Sigmoid colon (tissue), 6 donors: ENCODE measurements at regions not wholly inside any gene's neighbourhood (a gene's known extent, or its start where the extent isn't known, plus 50 kb on each side); places are given as distances from the start of the nearest gene placed in this dataset.

Source experiments
- DNase-seq: peaks from one replicate; pipeline ENCODE4 v3.0.0-alpha.2; 2019
- H3K27ac ChIP-seq, 4 donors: fragments of 200-600 bp; sonication (generic); one replicate each; pipeline ENCODE4 v1.5.1; 2016 to 2019; ENCODE audit warnings: mild to moderate bottlenecking in 1 of 4
- H3K27me3 ChIP-seq, 3 donors: fragments of 200-600 bp; sonication (generic); one replicate each; pipeline ENCODE4 v1.5.1; 2019; ENCODE audit warnings: mild to moderate bottlenecking in 1 of 3
- H3K36me3 ChIP-seq, 4 donors: fragments of 200-600 bp; sonication (generic); one replicate each; pipeline ENCODE4 v1.5.1; 2016 to 2019
- H3K4me1 ChIP-seq, 4 donors: fragments of 200-600 bp; sonication (generic); one replicate each; pipeline ENCODE4 v1.5.1; 2017 to 2019
- H3K4me3 ChIP-seq, 4 donors: fragments of 200-600 bp; sonication (generic); one replicate each; pipeline ENCODE4 v1.5.1; 2017 to 2019; ENCODE audit warnings: mild to moderate bottlenecking in 2 of 4, moderate library complexity in 1 of 4
- H3K9me3 ChIP-seq, 4 donors: fragments of 200-600 bp in 3 of 4; sonication (generic) in 3 of 4; one replicate each; pipeline versions ENCODE4 v1.5.1 to v1.6.1; 2013 to 2019
- EP300 ChIP-seq, 4 donors: sonication (generic); formaldehyde crosslinking; IDR thresholded peaks; one replicate each; pipeline ENCODE4 v1.6.1; 2017; ENCODE audit warnings: antibody characterized with exemption in 4 of 4
- POLR2A ChIP-seq, 2 donors: fragments of 450-650 bp; IDR thresholded peaks; one replicate each; pipeline ENCODE4 v1.6.1; 2016; ENCODE audit warnings: antibody characterized with exemption in 2 of 2, mild to moderate bottlenecking in 2 of 2, moderate library complexity in 2 of 2
- POLR2AphosphoS5 ChIP-seq, 4 donors: sonication (generic); formaldehyde crosslinking; IDR thresholded peaks; one replicate each; pipeline ENCODE4 v1.6.1; 2017; ENCODE audit warnings: antibody characterized with exemption in 4 of 4
- WGBS, 2 donors: extraction: QIAGEN DNeasy Blood & Tissue Kit; methylation state at CpG; one replicate each; pipeline ENCODE4 v1.1.7; 2013; 5-methylcytosine and 5-hydroxymethylcytosine counted together
- intact Hi-C: fragments of 100-400 bp; cut with DNase I; formaldehyde crosslinking; loops from one replicate; pipeline ENCODE4 v1.15.1; 2023
- TF ChIP-seq, protein P1 (sequence below), 4 experiments: fragments of 450-650 bp in 3 of 4; fragments of 200-600 bp in 1 of 4; IDR thresholded peaks; one replicate each; pipeline ENCODE4 v1.5.1; 2016 to 2019; ENCODE audit warnings: antibody characterized with exemption in 4 of 4, mild to moderate bottlenecking in 3 of 4, moderate library complexity in 2 of 4
- donor health status: healthy with polysubstance abuse.
- donor health status: healthy.

DNA sequence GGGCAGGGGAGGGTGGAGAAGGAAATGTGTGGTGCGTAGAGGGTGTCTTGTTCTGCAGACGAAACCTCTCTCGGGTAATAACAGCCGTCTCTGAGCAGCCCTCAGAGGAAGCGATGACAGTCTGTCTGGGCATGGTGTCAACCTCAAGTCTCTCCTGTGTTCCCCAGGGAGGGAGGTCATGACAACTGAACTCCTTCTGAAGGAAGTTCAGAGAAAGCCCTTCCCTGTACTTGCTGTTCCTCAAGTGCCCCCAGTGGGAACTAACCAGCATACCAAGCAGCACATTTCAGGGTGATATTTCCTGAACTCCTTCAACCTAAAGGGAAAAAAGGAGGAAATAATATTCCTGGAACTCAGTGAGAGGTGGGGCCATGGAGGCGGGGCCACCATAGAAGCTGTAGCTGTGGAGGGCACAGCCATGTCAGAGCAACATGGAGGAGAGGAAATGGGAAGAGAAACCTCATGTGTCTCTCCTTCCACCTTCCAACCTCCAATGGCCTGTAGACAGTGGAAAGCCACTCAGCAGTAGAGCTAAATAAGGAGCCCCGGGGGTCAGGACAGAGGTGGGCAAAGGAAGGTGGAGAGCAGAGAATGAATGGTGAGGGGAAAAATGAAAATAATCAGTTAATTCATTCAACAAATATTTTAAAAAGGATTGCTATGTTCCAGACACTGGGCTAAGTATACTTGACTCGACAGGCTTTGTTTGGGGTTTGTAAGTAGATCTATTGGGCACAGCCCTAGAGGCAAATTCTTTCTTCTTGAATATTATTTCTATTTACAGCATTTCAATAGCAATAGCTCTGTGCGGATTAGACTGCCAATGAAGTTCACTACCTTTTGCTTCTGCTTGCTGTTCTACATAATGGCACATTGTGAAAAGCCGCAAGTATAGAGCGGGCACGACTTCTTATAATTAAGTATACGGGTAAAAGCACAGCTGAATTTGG is 61.0 kb upstream of the AOAH start:
- 67 to 86% methylated on average over 13 of the region's 13 CpGs for whole genome bisulfite sequencing, 2 donors
- TF ChIP-seq, protein P1, sequence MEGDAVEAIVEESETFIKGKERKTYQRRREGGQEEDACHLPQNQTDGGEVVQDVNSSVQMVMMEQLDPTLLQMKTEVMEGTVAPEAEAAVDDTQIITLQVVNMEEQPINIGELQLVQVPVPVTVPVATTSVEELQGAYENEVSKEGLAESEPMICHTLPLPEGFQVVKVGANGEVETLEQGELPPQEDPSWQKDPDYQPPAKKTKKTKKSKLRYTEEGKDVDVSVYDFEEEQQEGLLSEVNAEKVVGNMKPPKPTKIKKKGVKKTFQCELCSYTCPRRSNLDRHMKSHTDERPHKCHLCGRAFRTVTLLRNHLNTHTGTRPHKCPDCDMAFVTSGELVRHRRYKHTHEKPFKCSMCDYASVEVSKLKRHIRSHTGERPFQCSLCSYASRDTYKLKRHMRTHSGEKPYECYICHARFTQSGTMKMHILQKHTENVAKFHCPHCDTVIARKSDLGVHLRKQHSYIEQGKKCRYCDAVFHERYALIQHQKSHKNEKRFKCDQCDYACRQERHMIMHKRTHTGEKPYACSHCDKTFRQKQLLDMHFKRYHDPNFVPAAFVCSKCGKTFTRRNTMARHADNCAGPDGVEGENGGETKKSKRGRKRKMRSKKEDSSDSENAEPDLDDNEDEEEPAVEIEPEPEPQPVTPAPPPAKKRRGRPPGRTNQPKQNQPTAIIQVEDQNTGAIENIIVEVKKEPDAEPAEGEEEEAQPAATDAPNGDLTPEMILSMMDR (IDR thresholded peaks at IDR 0.05) = no peak
- TF ChIP-seq POLR2AphosphoS5 (IDR thresholded peaks at IDR 0.05) = peak in 1 of 4 donors; percentile 39
- peak; percentile 76 for DNase-seq
- Histone ChIP-seq H3K27me3 (no peaks in the 10 kb centered on the region), H3K27ac (no peak overlapping the region), H3K4me3 (no peak overlapping the region), H3K9me3 (peaks cover 0 to 2% (median 0%) of the 10 kb centered on the region in 4 donors), H3K4me1 (no peaks in the 10 kb centered on the region), H3K36me3 (no peaks in the 10 kb centered on the region)
- intact Hi-C loops = no loop called here

DNA sequence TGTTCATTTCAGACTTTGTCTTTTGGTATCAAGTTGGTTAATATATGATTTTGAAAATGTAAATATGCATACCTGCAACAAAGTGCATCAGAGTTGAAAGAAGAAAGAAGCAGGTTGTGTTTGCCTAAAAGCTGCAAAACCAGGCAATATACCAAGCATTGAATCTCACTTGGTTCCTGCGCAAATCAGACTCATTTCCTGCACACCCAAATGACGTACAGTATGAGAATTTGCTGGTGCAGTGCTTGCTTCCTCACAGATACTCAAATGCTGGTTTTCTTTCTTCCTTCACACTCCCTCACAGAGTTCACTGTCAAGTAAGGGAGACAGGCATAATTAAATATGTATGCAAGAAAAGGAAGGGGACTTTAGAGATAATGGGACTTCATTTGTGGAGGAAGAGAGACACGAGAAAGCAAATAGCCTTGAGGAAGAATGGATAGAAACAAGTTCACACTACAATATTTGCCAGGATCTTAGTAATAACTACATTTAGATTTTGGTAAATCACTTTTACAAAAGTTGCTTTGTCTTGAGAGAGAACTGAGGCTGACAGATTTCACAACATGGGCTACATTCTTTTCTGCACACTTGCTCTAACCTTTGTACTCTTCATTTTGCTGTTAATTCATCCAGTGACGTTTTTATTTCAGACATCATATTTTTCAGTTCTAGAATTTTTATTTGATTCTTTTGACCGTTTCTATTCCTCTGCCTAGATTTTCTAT is 56.9 kb upstream of the AOAH start:
- intact Hi-C loops = no loop called here

DNA sequence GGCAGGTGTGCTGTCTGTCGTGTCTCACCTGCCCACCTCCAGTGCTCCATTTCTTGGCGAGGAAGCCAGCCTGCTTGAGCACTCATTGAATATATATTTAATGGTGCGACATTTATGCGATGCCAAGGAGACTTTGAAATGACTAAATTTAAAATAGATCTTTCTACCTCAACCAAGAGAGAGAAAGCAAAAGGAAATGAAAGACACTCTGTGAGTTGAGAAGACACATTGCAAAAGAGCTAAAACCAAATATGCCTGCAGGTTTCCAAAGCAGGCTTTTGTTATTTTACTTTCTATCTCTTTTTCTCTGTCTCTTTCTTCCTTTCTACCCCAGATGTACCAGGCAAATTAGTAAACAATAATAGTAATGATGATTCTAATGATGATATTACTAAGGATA is 53.6 kb upstream of the AOAH start:
- Histone ChIP-seq H3K4me3 (no peak overlapping the region), H3K9me3 (peaks cover 0 to 2% (median 0%) of the 10 kb centered on the region in 4 donors), H3K36me3 (no peaks in the 10 kb centered on the region), H3K4me1 (no peaks in the 10 kb centered on the region), H3K27ac (no peak overlapping the region), H3K27me3 (no peaks in the 10 kb centered on the region)
- WGBS, 2 donors = 69 to 95% methylated on average over 4 of the region's 4 CpGs
- intact Hi-C loops = no loop called here
- no peak for TF ChIP-seq POLR2A (IDR thresholded peaks at IDR 0.05)
- TF ChIP-seq, protein P1 (IDR thresholded peaks at IDR 0.05) = no peak
- no peak for DNase-seq

More for the DNA sequence above, 56.9 kb upstream of the AOAH start:
- Histone ChIP-seq H3K36me3 (no peaks in the 10 kb centered on the region), H3K9me3 (peaks cover 0 to 2% (median 0%) of the 10 kb centered on the region in 4 donors), H3K27ac (no peak overlapping the region), H3K27me3 (no peaks in the 10 kb centered on the region), H3K4me3 (no peak overlapping the region), H3K4me1 (no peaks in the 10 kb centered on the region)
- no peak for DNase-seq
- TF ChIP-seq POLR2A (IDR thresholded peaks at IDR 0.05) = no peak
- no peak for TF ChIP-seq POLR2AphosphoS5 (IDR thresholded peaks at IDR 0.05)
- TF ChIP-seq EP300 (IDR thresholded peaks at IDR 0.05) = no peak
- TF ChIP-seq, protein P1 (IDR thresholded peaks at IDR 0.05) = no peak
- 70 to 71% methylated on average over 5 of the region's 5 CpGs for WGBS, 2 donors

DNA sequence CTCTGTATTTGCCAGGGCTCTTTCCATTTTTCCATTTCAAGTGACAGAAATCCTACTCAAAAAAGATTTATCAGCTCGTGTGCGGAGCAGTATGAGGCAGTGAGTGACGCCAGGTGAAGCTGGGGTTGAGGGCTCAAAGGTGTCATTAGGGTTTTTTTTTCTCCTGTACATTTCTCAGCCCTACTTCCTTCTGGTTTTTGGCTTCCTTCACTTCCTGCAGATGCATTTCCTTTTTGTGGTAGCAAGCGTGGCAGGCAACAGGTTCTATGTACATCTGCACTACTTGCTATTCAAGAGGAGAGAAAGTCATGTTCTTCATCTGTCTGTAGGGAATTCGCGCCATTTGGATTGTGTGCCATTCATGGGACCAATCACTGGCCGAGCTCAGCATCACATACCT is 52.8 kb upstream of the AOAH start:
- no peak overlapping the region for H3K27ac ChIP-seq
- no peak overlapping the region for H3K4me3 ChIP-seq
- no peaks in the 10 kb centered on the region for H3K27me3 ChIP-seq
- 42 to 73% methylated on average over 7 of the region's 7 CpGs for WGBS, 2 donors
- H3K9me3 ChIP-seq = peaks cover 0 to 2% (median 0%) of the 10 kb centered on the region in 4 donors
- TF ChIP-seq, protein P1 (IDR thresholded peaks at IDR 0.05) = no peak
- H3K36me3 ChIP-seq = no peaks in the 10 kb centered on the region
- H3K4me1 ChIP-seq = no peaks in the 10 kb centered on the region
- no peak for DNase-seq
- intact Hi-C loops = no loop called here
